SK-N-SH treated with all-trans-retinoic acid at 6 μM for 48 hours (cell line): ENCODE measurements at regions not wholly inside any gene's neighbourhood (a gene's known extent, or its start where the extent isn't known, plus 50 kb on each side); places are given as distances from the start of the nearest gene placed in this dataset.
"Not testable (repeated sequence)": the region's sequence is repeated elsewhere in the genome, so short reads cannot be mapped to it uniquely, and the experiment has no call there.

Source experiments
- ATAC-seq: fragments of 200-7000 bp; cut with Tn5 transposase; 3 replicates; pipeline ENCODE4 v1.9.1; 2020; ENCODE audit warnings: mild to moderate bottlenecking, moderate library complexity
- ARNTL ChIP-seq: fragments of 450-650 bp; formaldehyde crosslinking; IDR thresholded peaks from 2 replicates; pipeline ENCODE4 v1.5.0; 2020; ENCODE audit warnings: low read depth, mild to moderate bottlenecking, moderate library complexity, borderline replicate concordance
- CSDC2 ChIP-seq: fragments of 250-450 bp; sonication (Bioruptor Pico); IDR thresholded peaks from 2 replicates; pipeline ENCODE4 v1.5.0; 2020; ENCODE audit warnings: mild to moderate bottlenecking, moderate library complexity
- CSRNP3 ChIP-seq: fragments of 250-450 bp; sonication (Bioruptor Pico); IDR thresholded peaks from 2 replicates; pipeline ENCODE4 v1.5.1; 2021; ENCODE audit warnings: mild to moderate bottlenecking, moderate library complexity
- ESRRG ChIP-seq: fragments of 250-450 bp; sonication (Bioruptor Pico); IDR thresholded peaks from 2 replicates; pipeline ENCODE4 v1.6.1; 2021; ENCODE audit warnings: mild to moderate bottlenecking
- GLIS3 ChIP-seq: fragments of 250-450 bp; sonication (Bioruptor Pico); IDR thresholded peaks from 2 replicates; pipeline ENCODE4 v1.5.0; 2020; ENCODE audit warnings: mild to moderate bottlenecking, moderate library complexity
- ISL1 ChIP-seq: fragments of 250-450 bp; sonication (Bioruptor Pico); IDR thresholded peaks from 2 replicates; pipeline ENCODE4 v2.1.2; 2022; ENCODE audit warnings: mild to moderate bottlenecking, moderate library complexity
- OSR1 ChIP-seq: fragments of 250-450 bp; sonication (Bioruptor Pico); IDR thresholded peaks from 2 replicates; pipeline ENCODE4 v1.8.0; 2022; ENCODE audit warnings: moderate library complexity, mild to moderate bottlenecking, inconsistent platforms
- PPARA ChIP-seq: fragments of 250-450 bp; sonication (Bioruptor Pico); IDR thresholded peaks from 2 replicates; pipeline ENCODE4 v1.5.0; 2020; ENCODE audit warnings: mild to moderate bottlenecking, borderline replicate concordance
- RARB ChIP-seq: fragments of 250-450 bp; sonication (Bioruptor Pico); IDR thresholded peaks from 2 replicates; pipeline ENCODE4 v1.8.0; 2021; ENCODE audit warnings: mild to moderate bottlenecking, moderate library complexity
- SNAI2 ChIP-seq: fragments of 250-450 bp; sonication (Bioruptor Pico); IDR thresholded peaks from 2 replicates; pipeline ENCODE4 v1.5.0; 2020; ENCODE audit warnings: mild to moderate bottlenecking, moderate library complexity
- TCF4 ChIP-seq: fragments of 250-450 bp; sonication (Bioruptor Pico); IDR thresholded peaks from 2 replicates; pipeline ENCODE4 v1.8.0; 2021; ENCODE audit warnings: mild to moderate bottlenecking, moderate library complexity, borderline replicate concordance
- TOX ChIP-seq: fragments of 250-450 bp; sonication (Bioruptor Pico); IDR thresholded peaks from 2 replicates; pipeline ENCODE4 v1.8.0; 2021; ENCODE audit warnings: mild to moderate bottlenecking, moderate library complexity, borderline replicate concordance
- ZC3H10 ChIP-seq: fragments of 250-450 bp; sonication (Bioruptor Pico); IDR thresholded peaks from 2 replicates; pipeline ENCODE4 v1.5.1; 2021; ENCODE audit warnings: mild to moderate bottlenecking, moderate library complexity
- ZFP3 ChIP-seq: fragments of 250-450 bp; sonication (Bioruptor Pico); IDR thresholded peaks from 2 replicates; pipeline ENCODE4 v1.5.0; 2020; ENCODE audit warnings: mild to moderate bottlenecking, moderate library complexity
- ZFP30 ChIP-seq: fragments of 450-650 bp; formaldehyde crosslinking; IDR thresholded peaks from 2 replicates; pipeline ENCODE4 v1.5.0; 2022; ENCODE audit warnings: mild to moderate bottlenecking, moderate library complexity
- ZNF565 ChIP-seq: fragments of 450-650 bp; formaldehyde crosslinking; conservative IDR thresholded peaks from 2 replicates; pipeline ENCODE4 v1.5.0; 2020; ENCODE audit warnings: low read depth, mild to moderate bottlenecking, moderate library complexity
- ZNF70 ChIP-seq: fragments of 450-650 bp; formaldehyde crosslinking; IDR thresholded peaks from 2 replicates; pipeline ENCODE4 v1.5.0; 2020; ENCODE audit warnings: mild to moderate bottlenecking, moderate library complexity
- ZNF8 ChIP-seq: fragments of 450-650 bp; formaldehyde crosslinking; IDR thresholded peaks from 2 replicates; pipeline ENCODE4 v1.5.0; 2020; ENCODE audit warnings: mild to moderate bottlenecking, moderate library complexity
- TF ChIP-seq, protein P1 (sequence below): fragments of 250-450 bp; sonication (Bioruptor Pico); IDR thresholded peaks from 2 replicates; pipeline ENCODE4 v1.5.1; 2020; ENCODE audit warnings: low read depth, mild to moderate bottlenecking, moderate library complexity
- TF ChIP-seq, protein P2 (sequence below): fragments of 250-450 bp; sonication (Bioruptor Pico); IDR thresholded peaks from 2 replicates; pipeline ENCODE4 v1.8.0; 2021; ENCODE audit warnings: low read depth, mild to moderate bottlenecking, moderate library complexity, borderline replicate concordance
- TF ChIP-seq, protein P3 (sequence below): fragments of 250-450 bp; sonication (Bioruptor Pico); IDR thresholded peaks from 2 replicates; pipeline ENCODE4 v1.8.0; 2020; ENCODE audit warnings: mild to moderate bottlenecking, moderate library complexity, borderline replicate concordance

- ATAC-seq = not testable (repeated sequence)
Observed at GRCh38 chr12:47365443-47366076, 285.8 kb upstream of the AMIGO2 start.

- ATAC-seq = no peak
- TF ChIP-seq OSR1 (no peak), ARNTL (no peak), ZNF70 (CRISPR knock-in tag) (no peak), CSRNP3 (CRISPR knock-in tag) (no peak), TOX (CRISPR knock-in tag) (no peak), ZFP30 (CRISPR knock-in tag) (no peak), ZNF8 (CRISPR knock-in tag) (no peak), CSDC2 (no peak), PPARA (CRISPR knock-in tag) (no peak), RARB (CRISPR knock-in tag) (no peak), TCF4 (CRISPR knock-in tag) (no peak)
- TF ChIP-seq, protein P1, sequence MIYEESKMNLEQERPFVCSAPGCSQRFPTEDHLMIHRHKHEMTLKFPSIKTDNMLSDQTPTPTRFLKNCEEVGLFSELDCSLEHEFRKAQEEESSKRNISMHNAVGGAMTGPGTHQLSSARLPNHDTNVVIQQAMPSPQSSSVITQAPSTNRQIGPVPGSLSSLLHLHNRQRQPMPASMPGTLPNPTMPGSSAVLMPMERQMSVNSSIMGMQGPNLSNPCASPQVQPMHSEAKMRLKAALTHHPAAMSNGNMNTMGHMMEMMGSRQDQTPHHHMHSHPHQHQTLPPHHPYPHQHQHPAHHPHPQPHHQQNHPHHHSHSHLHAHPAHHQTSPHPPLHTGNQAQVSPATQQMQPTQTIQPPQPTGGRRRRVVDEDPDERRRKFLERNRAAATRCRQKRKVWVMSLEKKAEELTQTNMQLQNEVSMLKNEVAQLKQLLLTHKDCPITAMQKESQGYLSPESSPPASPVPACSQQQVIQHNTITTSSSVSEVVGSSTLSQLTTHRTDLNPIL (CRISPR knock-in tag) = no peak
- TF ChIP-seq, protein P2, sequence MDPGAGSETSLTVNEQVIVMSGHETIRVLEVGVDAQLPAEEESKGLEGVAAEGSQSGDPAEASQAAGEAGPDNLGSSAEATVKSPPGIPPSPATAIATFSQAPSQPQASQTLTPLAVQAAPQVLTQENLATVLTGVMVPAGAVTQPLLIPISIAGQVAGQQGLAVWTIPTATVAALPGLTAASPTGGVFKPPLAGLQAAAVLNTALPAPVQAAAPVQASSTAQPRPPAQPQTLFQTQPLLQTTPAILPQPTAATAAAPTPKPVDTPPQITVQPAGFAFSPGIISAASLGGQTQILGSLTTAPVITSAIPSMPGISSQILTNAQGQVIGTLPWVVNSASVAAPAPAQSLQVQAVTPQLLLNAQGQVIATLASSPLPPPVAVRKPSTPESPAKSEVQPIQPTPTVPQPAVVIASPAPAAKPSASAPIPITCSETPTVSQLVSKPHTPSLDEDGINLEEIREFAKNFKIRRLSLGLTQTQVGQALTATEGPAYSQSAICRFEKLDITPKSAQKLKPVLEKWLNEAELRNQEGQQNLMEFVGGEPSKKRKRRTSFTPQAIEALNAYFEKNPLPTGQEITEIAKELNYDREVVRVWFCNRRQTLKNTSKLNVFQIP = no peak
Observed at GRCh38 chr12:47364261-47364660, 284.5 kb upstream of the AMIGO2 start.

GRCh38 chr12:47362126-47362705 is 282.5 kb upstream of the AMIGO2 start:
- no peak for ATAC-seq
- TF ChIP-seq ZNF8 (CRISPR knock-in tag) (no peak), TCF4 (CRISPR knock-in tag) (no peak), ARNTL (no peak)

DNA sequence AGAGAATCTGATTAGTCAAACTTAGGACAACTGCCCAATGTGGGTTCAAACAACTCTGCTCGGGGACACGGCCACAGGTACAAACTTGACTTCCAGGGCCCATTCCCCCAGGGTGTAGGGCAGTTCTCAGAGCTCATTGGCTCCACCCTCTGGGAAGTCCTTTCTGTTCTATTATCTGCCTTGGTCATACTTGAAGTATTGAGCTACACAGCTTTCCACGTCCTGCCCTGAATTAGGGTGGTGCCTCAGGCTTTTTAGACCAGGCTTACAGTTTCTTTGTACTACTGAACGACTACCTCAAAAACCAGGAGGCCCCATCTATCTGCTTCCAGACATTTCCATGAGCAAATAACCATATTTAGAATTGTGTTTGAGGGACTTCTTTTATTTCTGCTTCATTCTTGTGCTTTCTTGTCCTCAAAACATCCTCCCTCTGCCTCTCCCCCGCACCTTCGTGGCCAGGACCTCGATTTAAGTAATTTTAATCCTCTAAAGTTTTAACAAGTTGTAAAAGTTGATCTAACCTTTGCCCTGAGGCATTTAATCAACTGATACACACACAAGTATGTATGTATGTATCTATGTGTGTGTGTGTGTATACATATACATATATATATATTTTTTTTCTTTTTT is 281.7 kb upstream of the AMIGO2 start:
- no peak for ATAC-seq
- TF ChIP-seq ZC3H10 (CRISPR knock-in tag) (no peak), GLIS3 (CRISPR knock-in tag) (no peak), ISL1 (no peak), CSRNP3 (CRISPR knock-in tag) (no peak), ZNF565 (CRISPR knock-in tag) (no peak), ZFP3 (CRISPR knock-in tag) (no peak), ESRRG (no peak), PPARA (CRISPR knock-in tag) (no peak), SNAI2 (CRISPR knock-in tag) (no peak), RARB (CRISPR knock-in tag) (no peak)
- TF ChIP-seq, protein P1 (CRISPR knock-in tag) = no peak
- TF ChIP-seq, protein P3, sequence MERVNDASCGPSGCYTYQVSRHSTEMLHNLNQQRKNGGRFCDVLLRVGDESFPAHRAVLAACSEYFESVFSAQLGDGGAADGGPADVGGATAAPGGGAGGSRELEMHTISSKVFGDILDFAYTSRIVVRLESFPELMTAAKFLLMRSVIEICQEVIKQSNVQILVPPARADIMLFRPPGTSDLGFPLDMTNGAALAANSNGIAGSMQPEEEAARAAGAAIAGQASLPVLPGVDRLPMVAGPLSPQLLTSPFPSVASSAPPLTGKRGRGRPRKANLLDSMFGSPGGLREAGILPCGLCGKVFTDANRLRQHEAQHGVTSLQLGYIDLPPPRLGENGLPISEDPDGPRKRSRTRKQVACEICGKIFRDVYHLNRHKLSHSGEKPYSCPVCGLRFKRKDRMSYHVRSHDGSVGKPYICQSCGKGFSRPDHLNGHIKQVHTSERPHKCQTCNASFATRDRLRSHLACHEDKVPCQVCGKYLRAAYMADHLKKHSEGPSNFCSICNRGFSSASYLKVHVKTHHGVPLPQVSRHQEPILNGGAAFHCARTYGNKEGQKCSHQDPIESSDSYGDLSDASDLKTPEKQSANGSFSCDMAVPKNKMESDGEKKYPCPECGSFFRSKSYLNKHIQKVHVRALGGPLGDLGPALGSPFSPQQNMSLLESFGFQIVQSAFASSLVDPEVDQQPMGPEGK (CRISPR knock-in tag) = no peak
